ENCODE measurements at regions not wholly inside any gene's neighbourhood (a gene's known extent, or its start where the extent isn't known, plus 50 kb on each side); places are given as distances from the start of the nearest gene placed in this dataset.

- TF ChIP-seq PPARA (CRISPR knock-in tag; IDR thresholded peaks at IDR 0.05; ENCODE audit: borderline replicate concordance) (no peak), ISL1 (CRISPR knock-in tag; IDR thresholded peaks at IDR 0.05) (no peak), ZFP3 (CRISPR knock-in tag; IDR thresholded peaks at IDR 0.05) (no peak), ZFP30 (CRISPR knock-in tag; IDR thresholded peaks at IDR 0.05) (no peak), OSR1 (CRISPR knock-in tag; IDR thresholded peaks at IDR 0.05) (no peak), RARB (CRISPR knock-in tag; IDR thresholded peaks at IDR 0.05) (no peak), PATZ1 (CRISPR knock-in tag; IDR thresholded peaks at IDR 0.05; ENCODE audit: borderline replicate concordance) (no peak), ESRRG (CRISPR knock-in tag; IDR thresholded peaks at IDR 0.05) (no peak)
Observed at GRCh38 chr3:164302622-164303021, 775.7 kb downstream of the SI start.
